GM13976 (cell line): ENCODE measurements at regions not wholly inside any gene's neighbourhood (a gene's known extent, or its start where the extent isn't known, plus 50 kb on each side); places are given as distances from the start of the nearest gene placed in this dataset.
"Not testable (repeated sequence)": the region's sequence is repeated elsewhere in the genome, so short reads cannot be mapped to it uniquely, and the experiment has no call there.

ENCODE experiments used
- DNase-seq: peaks from one replicate; pipeline ENCODE4 v3.0.0; 2012; ENCODE audit warnings: low spot score
- in situ Hi-C: fragments of 300-500 bp; cut with MboI; formaldehyde crosslinking; loops from one replicate; pipeline ENCODE4 v1.12.0; 2022; ENCODE audit warnings: low sequenced_read_pairs, mixed read lengths, inconsistent platforms; ENCODE audit not compliant: unreplicated experiment
- TF ChIP-seq, protein P1 (sequence below): IDR thresholded peaks from 2 replicates; pipeline ENCODE4 v1.5.1; 2012; ENCODE audit warnings: borderline replicate concordance, mild to moderate bottlenecking; ENCODE audit not compliant: insufficient read depth; ENCODE audit errors: extremely low read depth, missing control alignments, control extremely low read depth

DNA sequence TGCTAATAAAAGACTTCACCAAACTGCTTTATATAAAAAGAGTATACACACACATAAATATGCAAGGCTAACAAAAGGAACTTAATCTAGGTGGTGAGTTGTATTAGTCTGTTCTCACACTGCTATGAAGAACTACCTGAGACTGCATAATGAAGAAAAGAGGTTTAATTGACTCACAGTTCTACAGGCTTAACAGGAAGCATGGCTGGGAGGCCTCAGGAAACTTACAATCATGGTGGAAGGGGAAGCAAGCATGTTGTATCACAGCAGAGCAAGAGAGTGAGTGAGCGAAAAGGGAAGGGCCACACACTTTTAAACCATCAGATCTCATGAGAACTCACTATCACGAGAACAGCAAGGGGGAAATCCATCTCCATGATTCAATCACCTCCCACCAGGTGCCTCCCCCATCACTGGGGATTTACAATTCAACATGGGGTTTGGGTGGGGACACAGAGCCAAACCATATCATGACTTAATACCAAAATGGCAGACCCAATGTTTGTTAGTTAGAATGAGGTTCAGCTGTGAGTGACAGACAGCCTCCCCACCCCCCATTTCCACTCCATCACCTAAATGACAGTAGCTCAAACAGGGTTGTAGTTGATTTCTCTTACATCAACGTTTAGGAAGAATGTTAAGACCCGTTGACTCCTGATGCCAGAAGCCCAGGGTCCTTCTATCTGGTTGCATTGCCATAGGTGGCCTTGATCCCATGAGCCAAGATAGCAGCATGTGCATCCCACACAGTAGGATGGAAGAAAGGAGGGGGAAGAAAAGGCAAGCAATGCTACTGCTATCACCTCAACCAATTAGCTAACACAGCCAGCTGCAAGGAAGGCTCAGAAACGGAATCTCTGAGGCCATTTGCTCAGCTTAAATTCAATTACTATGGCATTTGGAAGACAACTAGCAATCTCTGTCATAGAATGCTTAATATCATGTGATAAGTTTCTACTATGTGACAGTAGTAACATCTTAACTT lies 77.0 kb downstream of the CCDC71L start:
- TF ChIP-seq, protein P1, sequence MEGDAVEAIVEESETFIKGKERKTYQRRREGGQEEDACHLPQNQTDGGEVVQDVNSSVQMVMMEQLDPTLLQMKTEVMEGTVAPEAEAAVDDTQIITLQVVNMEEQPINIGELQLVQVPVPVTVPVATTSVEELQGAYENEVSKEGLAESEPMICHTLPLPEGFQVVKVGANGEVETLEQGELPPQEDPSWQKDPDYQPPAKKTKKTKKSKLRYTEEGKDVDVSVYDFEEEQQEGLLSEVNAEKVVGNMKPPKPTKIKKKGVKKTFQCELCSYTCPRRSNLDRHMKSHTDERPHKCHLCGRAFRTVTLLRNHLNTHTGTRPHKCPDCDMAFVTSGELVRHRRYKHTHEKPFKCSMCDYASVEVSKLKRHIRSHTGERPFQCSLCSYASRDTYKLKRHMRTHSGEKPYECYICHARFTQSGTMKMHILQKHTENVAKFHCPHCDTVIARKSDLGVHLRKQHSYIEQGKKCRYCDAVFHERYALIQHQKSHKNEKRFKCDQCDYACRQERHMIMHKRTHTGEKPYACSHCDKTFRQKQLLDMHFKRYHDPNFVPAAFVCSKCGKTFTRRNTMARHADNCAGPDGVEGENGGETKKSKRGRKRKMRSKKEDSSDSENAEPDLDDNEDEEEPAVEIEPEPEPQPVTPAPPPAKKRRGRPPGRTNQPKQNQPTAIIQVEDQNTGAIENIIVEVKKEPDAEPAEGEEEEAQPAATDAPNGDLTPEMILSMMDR = no peak
- DNase-seq = no peak
- in situ Hi-C loops = no loop called here

- no peak for DNase-seq
- TF ChIP-seq, protein P1 = no peak
- in situ Hi-C loops = no loop called here
Measured at GRCh38 chr7:106583100-106583499, 77.9 kb downstream of the CCDC71L start.

GRCh38 chr7:106582365-106582764 lies 78.6 kb downstream of the CCDC71L start:
- in situ Hi-C loops = no loop called here
- TF ChIP-seq, protein P1 = no peak
- DNase-seq = no peak

DNA sequence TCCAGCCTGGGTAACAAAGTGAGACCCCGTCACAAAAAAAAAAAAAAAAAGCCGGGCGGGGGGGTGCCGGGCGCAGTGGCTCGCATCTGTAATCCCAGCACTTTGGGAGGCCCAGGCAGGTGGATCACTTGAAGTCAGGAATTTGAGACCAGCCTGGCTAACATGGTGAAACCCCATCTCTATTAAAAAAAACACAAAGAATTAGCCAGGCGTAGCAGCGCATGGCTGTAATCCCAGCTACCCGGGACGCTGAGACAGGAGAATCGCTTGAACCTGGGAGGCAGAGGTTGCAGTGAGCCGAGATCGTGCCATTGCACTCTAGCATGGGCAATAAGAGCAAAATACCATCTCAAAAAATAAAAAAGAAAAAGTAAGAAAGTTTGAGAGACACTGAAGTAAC lies 81.9 kb downstream of the CCDC71L start:
- not testable (repeated sequence) for DNase-seq

GRCh38 chr7:106575138-106575823 lies 85.7 kb downstream of the CCDC71L start:
- TF ChIP-seq, protein P1 = no peak
- DNase-seq = no peak
- in situ Hi-C loops = no loop called here

More for the DNA sequence above, 81.9 kb downstream of the CCDC71L start:
- in situ Hi-C loops = not testable (repeated sequence)

GRCh38 chr7:106573738-106574137 lies 87.2 kb downstream of the CCDC71L start:
- in situ Hi-C loops = no loop called here
- TF ChIP-seq, protein P1 = no peak
- DNase-seq = no peak
